Fibroblast of lung (primary cell): ENCODE measurements at regions not wholly inside any gene's neighbourhood (a gene's known extent, or its start where the extent isn't known, plus 50 kb on each side); places are given as distances from the start of the nearest gene placed in this dataset.
A peak's percentile ranks its signal among the peaks of the same experiment; 100 is the strongest.
"Not testable (repeated sequence)": the region's sequence is repeated elsewhere in the genome, so short reads cannot be mapped to it uniquely, and the experiment has no call there.

Source experiments
- DNase-seq, 2 donors: peaks; one replicate each; pipeline versions ENCODE4 v3.0.0 to v3.0.0-alpha.2; 2010; ENCODE audit warnings: low read depth in 2 of 2
- H2AFZ ChIP-seq: 2 replicates; pipeline ENCODE4 v1.5.1; 2012; ENCODE audit warnings: low read length, control low read depth, inconsistent platforms
- H3K27ac ChIP-seq: 2 replicates; pipeline ENCODE4 v1.5.1; 2011; ENCODE audit warnings: low read length, control low read depth; ENCODE audit not compliant: insufficient read depth
- H3K27me3 ChIP-seq: 2 replicates; pipeline ENCODE4 v1.5.1; 2011; ENCODE audit warnings: mild to moderate bottlenecking, low read length; ENCODE audit not compliant: control insufficient read depth, insufficient read depth
- H3K36me3 ChIP-seq: 2 replicates; pipeline ENCODE4 v1.5.1; 2011; ENCODE audit warnings: low read length; ENCODE audit not compliant: control insufficient read depth, insufficient read depth
- H3K4me1 ChIP-seq: 2 replicates; pipeline ENCODE4 v1.5.1; 2011; ENCODE audit warnings: low read length; ENCODE audit not compliant: control insufficient read depth, insufficient read depth; ENCODE audit errors: extremely low read depth
- H3K4me2 ChIP-seq: 2 replicates; pipeline ENCODE4 v1.5.1; 2011; ENCODE audit warnings: low read length, control low read depth; ENCODE audit not compliant: insufficient read depth; ENCODE audit errors: extremely low read depth
- H3K4me3 ChIP-seq, 4 experiments: fragments of 200-600 bp in 1 of 4; sonication (generic) in 1 of 4; replicated peaks in 1 of 4; 2 replicates each; pipeline ENCODE4 v1.5.1; 2011 to 2016; ENCODE audit warnings: low read length in 4 of 4, low read depth in 3 of 4, mild to moderate bottlenecking in 3 of 4, control low read depth in 2 of 4, inconsistent platforms in 1 of 4, mixed read lengths in 1 of 4; ENCODE audit not compliant: insufficient read depth in 1 of 4; ENCODE audit errors: control extremely low read depth in 1 of 4
- H3K79me2 ChIP-seq: 2 replicates; pipeline ENCODE4 v1.5.1; 2012; ENCODE audit warnings: mild to moderate bottlenecking, low read length, inconsistent platforms; ENCODE audit not compliant: control insufficient read depth, insufficient read depth
- H3K9ac ChIP-seq: 2 replicates; pipeline ENCODE4 v1.5.1; 2011; ENCODE audit warnings: mild to moderate bottlenecking, low read length, control low read depth; ENCODE audit not compliant: insufficient read depth
- H3K9me3 ChIP-seq: 2 replicates; pipeline ENCODE4 v1.5.1; 2012; ENCODE audit warnings: low read depth, low read length; ENCODE audit not compliant: control insufficient read depth, insufficient read depth
- H4K20me1 ChIP-seq: 2 replicates; pipeline ENCODE4 v1.5.1; 2011; ENCODE audit warnings: low read length; ENCODE audit not compliant: control insufficient read depth, insufficient read depth; ENCODE audit errors: extremely low read depth
- EZH2 ChIP-seq: IDR thresholded peaks from 2 replicates; pipeline ENCODE4 v1.5.1; 2012; ENCODE audit warnings: low read length, control low read depth, mild to moderate bottlenecking; ENCODE audit errors: missing control alignments
- TF ChIP-seq, protein P1 (sequence below), 2 donors: IDR thresholded peaks in 1 of 2; conservative IDR thresholded peaks in 1 of 2; 1 replicate in 1 of 2; 2 replicates in 1 of 2; pipeline ENCODE4 v1.5.1; 2011 to 2012; ENCODE audit warnings: low read length in 2 of 2, control low read depth in 1 of 2, inconsistent platforms in 1 of 2, low read depth in 1 of 2, mild to moderate bottlenecking in 1 of 2

DNA sequence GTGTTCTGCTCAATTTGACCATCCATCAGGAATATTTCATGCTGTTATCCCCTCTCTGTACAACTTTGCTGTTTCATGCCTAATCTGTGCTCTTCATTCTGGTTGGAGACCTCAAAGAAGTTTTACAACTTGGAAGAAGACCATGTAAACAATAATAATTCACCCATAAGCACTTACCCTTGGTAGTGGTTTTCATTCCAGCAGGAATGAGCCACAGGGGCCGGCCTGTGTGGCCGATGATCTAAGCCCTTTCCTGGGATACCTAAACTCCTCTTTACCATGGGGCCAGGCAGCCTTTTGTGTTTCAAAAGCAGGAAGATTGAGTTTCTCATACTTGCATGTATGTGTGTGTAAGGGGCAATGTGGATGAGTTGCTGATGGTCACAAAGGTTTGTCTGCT is 165.0 kb downstream of the FGF1 start:
- no peaks in the 10 kb centered on the region for H4K20me1 ChIP-seq
- H3K27ac ChIP-seq, result no peak overlapping the region
- H3K79me2 ChIP-seq, result no peaks in the 10 kb centered on the region
- TF ChIP-seq, protein P1, sequence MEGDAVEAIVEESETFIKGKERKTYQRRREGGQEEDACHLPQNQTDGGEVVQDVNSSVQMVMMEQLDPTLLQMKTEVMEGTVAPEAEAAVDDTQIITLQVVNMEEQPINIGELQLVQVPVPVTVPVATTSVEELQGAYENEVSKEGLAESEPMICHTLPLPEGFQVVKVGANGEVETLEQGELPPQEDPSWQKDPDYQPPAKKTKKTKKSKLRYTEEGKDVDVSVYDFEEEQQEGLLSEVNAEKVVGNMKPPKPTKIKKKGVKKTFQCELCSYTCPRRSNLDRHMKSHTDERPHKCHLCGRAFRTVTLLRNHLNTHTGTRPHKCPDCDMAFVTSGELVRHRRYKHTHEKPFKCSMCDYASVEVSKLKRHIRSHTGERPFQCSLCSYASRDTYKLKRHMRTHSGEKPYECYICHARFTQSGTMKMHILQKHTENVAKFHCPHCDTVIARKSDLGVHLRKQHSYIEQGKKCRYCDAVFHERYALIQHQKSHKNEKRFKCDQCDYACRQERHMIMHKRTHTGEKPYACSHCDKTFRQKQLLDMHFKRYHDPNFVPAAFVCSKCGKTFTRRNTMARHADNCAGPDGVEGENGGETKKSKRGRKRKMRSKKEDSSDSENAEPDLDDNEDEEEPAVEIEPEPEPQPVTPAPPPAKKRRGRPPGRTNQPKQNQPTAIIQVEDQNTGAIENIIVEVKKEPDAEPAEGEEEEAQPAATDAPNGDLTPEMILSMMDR (conservative IDR thresholded peaks at IDR 0.05 in 1 of 2, IDR thresholded peaks at IDR 0.05 in 1 of 2; ENCODE audit: low read depth in 1 of 2, low read length in 2 of 2), result no peak
- no peak for TF ChIP-seq EZH2
- no peak overlapping the region for H3K4me2 ChIP-seq
- H3K27me3 ChIP-seq, result no peaks in the 10 kb centered on the region
- H3K9me3 ChIP-seq, result no peaks in the 10 kb centered on the region
- H3K4me3 ChIP-seq, result no peak overlapping the region
- H3K9ac ChIP-seq, result no peak overlapping the region
- DNase-seq, result peak; percentile 62 to 69
- no peaks in the 10 kb centered on the region for H3K4me1 ChIP-seq
- no peak overlapping the region for H2AFZ ChIP-seq
- no peaks in the 10 kb centered on the region for H3K36me3 ChIP-seq

- not testable (repeated sequence) for H3K27me3 ChIP-seq, DNase-seq, H3K27ac ChIP-seq, H4K20me1 ChIP-seq, H3K4me1 ChIP-seq, H2AFZ ChIP-seq, H3K9me3 ChIP-seq, H3K36me3 ChIP-seq, H3K9ac ChIP-seq, H3K79me2 ChIP-seq, H3K4me2 ChIP-seq, H3K4me3 ChIP-seq
Measured at GRCh38 chr5:142519913-142520312, 166.0 kb downstream of the FGF1 start.

DNA sequence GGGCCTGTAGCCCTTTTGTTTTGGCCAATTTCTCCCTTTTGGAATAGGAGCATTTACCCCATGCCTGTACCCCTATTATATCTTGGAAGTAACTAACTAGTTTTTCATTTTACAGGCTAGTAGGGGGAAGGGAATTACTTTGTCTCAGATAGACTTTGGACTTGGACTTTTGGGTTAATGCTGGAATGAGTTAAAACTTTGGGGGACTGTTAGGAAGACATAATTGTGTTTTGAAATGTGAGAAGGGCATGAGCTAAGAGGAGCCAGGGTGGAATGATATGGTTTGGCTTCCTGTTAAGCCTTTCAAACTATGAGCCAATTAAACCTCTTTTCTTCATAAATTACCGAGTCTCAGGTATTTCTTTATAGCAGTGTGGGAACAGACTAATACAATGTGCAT is 168.1 kb downstream of the FGF1 start:
- Histone ChIP-seq H3K4me3 (no peak overlapping the region), H3K27me3 (no peaks in the 10 kb centered on the region), H4K20me1 (no peaks in the 10 kb centered on the region), H3K9me3 (no peaks in the 10 kb centered on the region), H3K36me3 (no peaks in the 10 kb centered on the region), H3K79me2 (no peaks in the 10 kb centered on the region), H3K27ac (no peak overlapping the region), H3K4me1 (peaks cover 2% of the 10 kb centered on the region), H3K4me2 (no peak overlapping the region), H3K9ac (no peak overlapping the region), H2AFZ (no peak overlapping the region)
- TF ChIP-seq, protein P1 (conservative IDR thresholded peaks at IDR 0.05 in 1 of 2, IDR thresholded peaks at IDR 0.05 in 1 of 2; ENCODE audit: low read depth in 1 of 2, low read length in 2 of 2), result no peak
- TF ChIP-seq EZH2, result no peak
- no peak for DNase-seq
